Ectodermal cell (in vitro differentiated cells): ENCODE measurements at regions not wholly inside any gene's neighbourhood (a gene's known extent, or its start where the extent isn't known, plus 50 kb on each side); places are given as distances from the start of the nearest gene placed in this dataset.
"Not testable (repeated sequence)": the region's sequence is repeated elsewhere in the genome, so short reads cannot be mapped to it uniquely, and the experiment has no call there.

Experiments
- H3K27ac ChIP-seq: 2 replicates; pipeline ENCODE4 v1.7.0; 2013; ENCODE audit warnings: mild to moderate bottlenecking, low read depth, low read length; ENCODE audit not compliant: insufficient read depth, poor library complexity, severe bottlenecking
- H3K27me3 ChIP-seq: 2 replicates; pipeline ENCODE4 v1.7.0; 2013; ENCODE audit warnings: mild to moderate bottlenecking, low read length; ENCODE audit not compliant: insufficient read depth, control insufficient read depth, poor library complexity, severe bottlenecking
- H3K36me3 ChIP-seq: one replicate; pipeline ENCODE4 v1.7.0; 2013; ENCODE audit warnings: low read length; ENCODE audit not compliant: control insufficient read depth, insufficient read depth
- H3K4me1 ChIP-seq: one replicate; pipeline ENCODE4 v1.7.0; 2013; ENCODE audit warnings: low read length; ENCODE audit not compliant: control insufficient read depth, insufficient read depth
- H3K4me3 ChIP-seq: 2 replicates; pipeline ENCODE4 v1.7.0; 2013; ENCODE audit warnings: low read depth, low read length, control low read depth; ENCODE audit not compliant: insufficient read depth
- H3K9me3 ChIP-seq: 2 replicates; pipeline ENCODE4 v1.7.0; 2013; ENCODE audit warnings: mild to moderate bottlenecking, low read length, moderate library complexity; ENCODE audit not compliant: control insufficient read depth
- WGBS, 2 experiments: methylation state at CpG; one replicate each; pipeline ENCODE4 v1.1.7; 2013; ENCODE audit warnings: missing lambda C conversion rate in 2 of 2; 5-methylcytosine and 5-hydroxymethylcytosine counted together

DNA sequence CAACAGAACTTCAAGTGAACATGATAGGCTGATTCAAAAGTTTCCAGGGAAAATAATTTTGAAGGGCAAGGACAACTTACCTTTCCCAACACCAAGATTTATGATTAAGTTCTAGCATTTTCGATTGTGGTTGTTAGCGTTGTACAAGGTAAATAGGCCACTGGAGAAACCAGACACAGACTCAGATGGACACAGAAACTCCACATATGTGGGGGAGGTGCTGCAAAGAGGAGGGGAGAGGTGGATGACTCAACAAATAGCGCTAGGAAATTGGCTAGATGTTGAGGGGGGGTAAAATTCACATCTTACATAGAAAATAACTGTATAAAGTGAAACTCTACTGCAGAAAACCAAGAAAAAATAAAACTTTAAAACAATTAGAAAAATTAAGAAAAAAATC, 564.4 kb downstream of the MATN1 start:
- Histone ChIP-seq H3K27ac (no peak overlapping the region), H3K9me3 (no peaks in the 10 kb centered on the region), H3K4me3 (no peak overlapping the region), H3K4me1 (no peaks in the 10 kb centered on the region), H3K36me3 (no peaks in the 10 kb centered on the region), H3K27me3 (no peaks in the 10 kb centered on the region)
- WGBS, 2 experiments = 89 to 100% methylated on average over 2 of the region's 3 CpGs

DNA sequence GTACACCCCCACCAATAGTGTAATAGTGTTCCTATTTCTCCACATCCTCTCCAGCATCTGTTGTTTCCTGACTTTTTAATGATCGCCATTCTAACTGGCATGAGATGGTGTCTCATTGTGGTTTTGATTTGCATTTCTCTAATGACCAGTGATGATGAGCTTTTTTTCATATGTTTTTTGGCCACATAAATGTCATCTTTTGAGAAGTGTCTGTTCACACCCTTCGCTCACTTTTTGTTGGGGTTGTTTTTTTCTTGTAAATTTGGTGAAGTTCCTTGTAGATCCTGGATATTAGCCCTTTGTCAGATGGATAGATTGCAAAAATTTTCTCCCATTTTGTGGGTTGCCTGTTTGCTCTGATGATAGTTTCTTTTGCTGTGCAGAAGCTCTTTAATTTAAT, 567.7 kb downstream of the MATN1 start:
- H3K36me3 ChIP-seq, H3K4me3 ChIP-seq, H3K9me3 ChIP-seq, H3K27ac ChIP-seq, H3K27me3 ChIP-seq, H3K4me1 ChIP-seq: not testable (repeated sequence)
- 90 to 94% methylated on average over 2 of the region's 2 CpGs for WGBS, 2 experiments

DNA sequence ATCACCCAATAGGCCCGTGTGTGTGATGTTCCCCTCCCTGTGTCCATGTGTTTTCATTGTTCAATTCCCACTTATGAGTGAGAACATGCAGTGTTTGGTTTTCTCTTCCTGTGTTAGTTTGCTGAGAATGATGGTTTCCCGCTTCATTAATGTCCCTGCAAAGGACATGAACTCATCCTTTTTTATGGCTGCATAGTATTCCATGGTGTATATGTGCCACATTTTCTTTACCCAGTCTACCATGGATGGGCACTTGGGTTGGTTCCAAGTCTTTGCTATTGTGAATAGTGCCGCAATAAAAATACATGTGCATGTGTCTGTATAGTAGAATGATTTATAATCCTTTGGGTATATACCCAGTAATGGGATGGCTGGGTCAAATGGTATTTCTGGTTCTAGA, 568.1 kb downstream of the MATN1 start:
- H3K4me3 ChIP-seq, H3K9me3 ChIP-seq, H3K36me3 ChIP-seq, H3K27me3 ChIP-seq, H3K4me1 ChIP-seq, H3K27ac ChIP-seq: not testable (repeated sequence)
- WGBS, 2 experiments = 89 to 98% methylated on average over 3 of the region's 3 CpGs

GRCh38 chr1:30153743-30154449, 569.5 kb downstream of the MATN1 start:
- Histone ChIP-seq H3K27me3 (no peaks in the 10 kb centered on the region), H3K27ac (no peak overlapping the region), H3K36me3 (no peaks in the 10 kb centered on the region), H3K4me1 (no peaks in the 10 kb centered on the region), H3K9me3 (peaks cover 3% of the 10 kb centered on the region), H3K4me3 (no peak overlapping the region)
- 71 to 76% methylated on average over 4 of the region's 4 CpGs for WGBS, 2 experiments

DNA sequence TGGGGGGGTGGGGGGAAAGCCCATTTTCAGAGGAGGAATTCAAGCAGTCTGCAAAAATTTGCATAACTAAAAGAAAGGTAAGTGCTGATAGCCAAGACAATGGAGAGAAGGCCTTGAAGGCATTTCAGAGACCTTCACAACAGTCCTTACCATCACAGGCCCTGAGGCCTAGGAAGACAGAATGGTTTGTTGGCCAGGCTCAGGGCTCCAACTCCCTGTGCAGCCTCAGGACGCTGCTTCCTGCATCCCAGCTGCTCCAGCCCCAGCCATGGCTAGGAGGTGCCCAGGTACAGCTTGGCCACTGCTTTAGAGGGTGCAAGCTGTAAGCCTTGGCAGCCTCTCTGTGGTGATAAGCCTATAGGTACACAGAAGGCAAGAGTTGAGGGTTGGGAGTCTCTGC, 571.6 kb downstream of the MATN1 start:
- no peak overlapping the region for H3K4me3 ChIP-seq
- peaks cover 3% of the 10 kb centered on the region for H3K9me3 ChIP-seq
- no peaks in the 10 kb centered on the region for H3K27me3 ChIP-seq
- H3K36me3 ChIP-seq = no peaks in the 10 kb centered on the region
- H3K27ac ChIP-seq = no peak overlapping the region
- H3K4me1 ChIP-seq = no peaks in the 10 kb centered on the region
- WGBS, 2 experiments = 87 to 88% methylated on average over 1 of the region's 1 CpG

GRCh38 chr1:30151119-30151518, 572.3 kb downstream of the MATN1 start:
- Histone ChIP-seq H3K27me3 (no peaks in the 10 kb centered on the region), H3K4me3 (no peak overlapping the region), H3K27ac (no peak overlapping the region), H3K4me1 (no peaks in the 10 kb centered on the region), H3K9me3 (peaks cover 3% of the 10 kb centered on the region), H3K36me3 (no peaks in the 10 kb centered on the region)
- WGBS, 2 experiments = 79 to 94% methylated on average over 2 to 4 of the region's 4 CpGs

GRCh38 chr1:30149226-30149625, 574.2 kb downstream of the MATN1 start:
- H3K9me3 ChIP-seq = peaks cover 3% of the 10 kb centered on the region
- no peaks in the 10 kb centered on the region for H3K27me3 ChIP-seq
- H3K27ac ChIP-seq = no peak overlapping the region
- WGBS, 2 experiments = 94 to 97% methylated on average over 5 of the region's 5 CpGs
- H3K4me1 ChIP-seq = no peaks in the 10 kb centered on the region
- no peak overlapping the region for H3K4me3 ChIP-seq
- H3K36me3 ChIP-seq = no peaks in the 10 kb centered on the region

- WGBS, 2 experiments = 80 to 84% methylated on average over 2 of the region's 2 CpGs
Observed at GRCh38 chr1:30148676-30149075, 574.7 kb downstream of the MATN1 start.

DNA sequence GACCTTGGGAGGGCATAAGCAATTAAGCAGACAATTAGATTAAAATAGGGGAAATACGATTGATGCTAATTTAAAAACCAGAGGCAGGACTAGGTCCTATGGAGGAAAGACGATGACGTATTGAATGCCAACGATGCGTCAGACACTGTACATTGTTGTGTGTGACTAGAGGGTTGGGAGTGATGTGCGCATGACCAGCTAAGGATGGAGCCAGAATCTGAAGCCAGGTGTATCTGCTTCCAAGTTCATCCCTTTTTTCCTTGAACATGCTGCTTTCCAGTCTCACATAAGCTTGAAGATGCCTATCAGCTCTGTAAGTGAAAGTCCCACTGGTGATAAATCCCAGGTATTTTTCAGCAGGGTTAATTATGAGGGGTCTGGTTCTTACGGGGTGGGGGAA, 576.2 kb downstream of the MATN1 start:
- Histone ChIP-seq H3K27ac (no peak overlapping the region), H3K27me3 (no peaks in the 10 kb centered on the region), H3K36me3 (no peaks in the 10 kb centered on the region), H3K9me3 (peaks cover under 1% of the 10 kb centered on the region), H3K4me1 (no peaks in the 10 kb centered on the region), H3K4me3 (no peak overlapping the region)
- WGBS, 2 experiments = 96 to 97% methylated on average over 7 of the region's 7 CpGs

More at GRCh38 chr1:30148676-30149075, 574.7 kb downstream of the MATN1 start:
- H3K27me3 ChIP-seq = no peaks in the 10 kb centered on the region
- H3K4me1 ChIP-seq = no peaks in the 10 kb centered on the region
- H3K27ac ChIP-seq = no peak overlapping the region
- H3K9me3 ChIP-seq = peaks cover 3% of the 10 kb centered on the region
- no peak overlapping the region for H3K4me3 ChIP-seq
- no peaks in the 10 kb centered on the region for H3K36me3 ChIP-seq

- Histone ChIP-seq H3K36me3 (no peaks in the 10 kb centered on the region), H3K9me3 (no peaks in the 10 kb centered on the region), H3K4me1 (no peaks in the 10 kb centered on the region), H3K27me3 (no peaks in the 10 kb centered on the region), H3K4me3 (no peak overlapping the region), H3K27ac (no peak overlapping the region)
- 89 to 90% methylated on average over 8 of the region's 8 CpGs for WGBS, 2 experiments
Observed at GRCh38 chr1:30146448-30146847, 576.9 kb downstream of the MATN1 start.
